IMR-90 (cell line): ENCODE measurements at regions not wholly inside any gene's neighbourhood (a gene's known extent, or its start where the extent isn't known, plus 50 kb on each side); places are given as distances from the start of the nearest gene placed in this dataset.

Experiments used
- ATAC-seq: fragments of 200-7000 bp; cut with Tn5 transposase; 2 replicates; pipeline ENCODE4 v1.9.1; 2020; ENCODE audit warnings: low read depth, mild to moderate bottlenecking, moderate library complexity
- BruUV-seq: library from RNA; stranded (reverse); fragments of 400-500 nt; replicated peaks from 2 replicates; lab custom pipeline; 2021; lab: Mats Ljungman, UMichigan
- CTCF ChIA-PET: fragments of 300-600 bp; formaldehyde crosslinking; extraction: SDS; loops from one replicate; lab custom pipeline; 2021; ENCODE audit warnings: antibody characterized with exemption; lab: Yijun Ruan, JAX
- POLR2A ChIA-PET: fragments of 300-600 bp; sonication (Branson Sonifier 250); formaldehyde crosslinking; loops from one replicate; lab custom pipeline; 2022; ENCODE audit warnings: antibody characterized with exemption; ENCODE audit not compliant: unreplicated experiment; lab: Charles Lee
- DNase-seq: peaks from one replicate; pipeline ENCODE4 v3.0.0; 2013
- H2AFZ ChIP-seq: replicated peaks from 2 replicates; pipeline ENCODE3; 2013; ENCODE audit warnings: low read length, mild to moderate bottlenecking; ENCODE audit not compliant: poor library complexity
- H2AK5ac ChIP-seq: 2 replicates; pipeline ENCODE4 v1.6.1; 2013; ENCODE audit warnings: low read depth, low read length, inconsistent platforms
- H2AK9ac ChIP-seq: replicated peaks from 2 replicates; pipeline ENCODE3; 2013; ENCODE audit warnings: mild to moderate bottlenecking, low read depth, low read length, moderate library complexity; ENCODE audit not compliant: poor library complexity
- H2BK120ac ChIP-seq: 2 replicates; pipeline ENCODE4 v1.6.1; 2013; ENCODE audit warnings: low read depth, low read length, inconsistent platforms
- H2BK15ac ChIP-seq: 3 replicates; pipeline ENCODE4 v1.6.1; 2013; ENCODE audit warnings: low read depth, low read length, inconsistent platforms
- H2BK20ac ChIP-seq: 2 replicates; pipeline ENCODE4 v1.6.1; 2013; ENCODE audit warnings: low read depth, mild to moderate bottlenecking, inconsistent platforms, low read length, moderate library complexity
- H2BK5ac ChIP-seq: 2 replicates; pipeline ENCODE4 v1.6.1; 2013; ENCODE audit warnings: mild to moderate bottlenecking, low read depth, low read length, inconsistent platforms; ENCODE audit not compliant: poor library complexity, severe bottlenecking
- H3K14ac ChIP-seq: replicated peaks from 2 replicates; pipeline ENCODE4 v1.6.1; 2013; ENCODE audit warnings: low read depth, low read length, inconsistent platforms
- H3K18ac ChIP-seq: 2 replicates; pipeline ENCODE4 v1.6.1; 2013; ENCODE audit warnings: low read depth, low read length, control low read depth
- H3K23ac ChIP-seq: 2 replicates; pipeline ENCODE4 v1.6.1; 2013; ENCODE audit warnings: low read depth, low read length, inconsistent platforms
- H3K27ac ChIP-seq: 2 replicates; pipeline ENCODE4 v1.5.1; 2013; ENCODE audit warnings: mild to moderate bottlenecking, control low read depth, low read length; ENCODE audit not compliant: insufficient read depth
- H3K27me3 ChIP-seq: 2 replicates; pipeline ENCODE4 v1.6.1; 2013; ENCODE audit warnings: low read length; ENCODE audit not compliant: control insufficient read depth, insufficient read depth
- H3K36me3 ChIP-seq: 2 replicates; pipeline ENCODE4 v1.6.1; 2013; ENCODE audit warnings: low read length, mixed read lengths; ENCODE audit not compliant: control insufficient read depth, insufficient read depth
- H3K4ac ChIP-seq: 2 replicates; pipeline ENCODE4 v1.6.1; 2013; ENCODE audit warnings: low read depth, low read length, inconsistent platforms
- H3K4me1 ChIP-seq: 2 replicates; pipeline ENCODE4 v1.6.1; 2013; ENCODE audit warnings: low read length, mixed read lengths; ENCODE audit not compliant: control insufficient read depth, insufficient read depth
- H3K4me2 ChIP-seq: 2 replicates; pipeline ENCODE4 v1.6.1; 2013; ENCODE audit warnings: low read depth, mild to moderate bottlenecking, control low read depth, low read length, moderate library complexity
- H3K4me3 ChIP-seq: 2 replicates; pipeline ENCODE4 v1.5.1; 2013; ENCODE audit warnings: low read depth, mild to moderate bottlenecking, control low read depth, low read length, moderate library complexity; ENCODE audit not compliant: insufficient read depth
- H3K56ac ChIP-seq: 2 replicates; pipeline ENCODE4 v1.6.1; 2013; ENCODE audit warnings: low read length, inconsistent platforms; ENCODE audit not compliant: insufficient read depth; ENCODE audit errors: extremely low read depth
- H3K79me1 ChIP-seq, 2 experiments: 2 replicates each; pipeline ENCODE4 v1.6.1; 2013; ENCODE audit warnings: low read length in 2 of 2, inconsistent platforms in 1 of 2, low read depth in 1 of 2
- H3K9ac ChIP-seq: 2 replicates; pipeline ENCODE4 v1.6.1; 2013; ENCODE audit warnings: low read depth, low read length, control low read depth
- H3K9me1 ChIP-seq: 2 replicates; pipeline ENCODE4 v1.6.1; 2013; ENCODE audit warnings: low read length, inconsistent platforms; ENCODE audit not compliant: insufficient read depth
- H3K9me3 ChIP-seq: 2 replicates; pipeline ENCODE4 v1.6.1; 2013; ENCODE audit warnings: low read length; ENCODE audit not compliant: control insufficient read depth, insufficient read depth
- H4K20me1 ChIP-seq: 2 replicates; pipeline ENCODE4 v1.6.1; 2013; ENCODE audit warnings: low read length, inconsistent platforms; ENCODE audit not compliant: insufficient read depth
- H4K5ac ChIP-seq: 2 replicates; pipeline ENCODE4 v1.6.1; 2013; ENCODE audit warnings: mild to moderate bottlenecking, low read depth, low read length, control low read depth
- H4K8ac ChIP-seq, 2 experiments: 2 replicates each; pipeline ENCODE4 v1.6.1; 2013; ENCODE audit warnings: low read depth in 2 of 2, low read length in 2 of 2, control low read depth in 1 of 2, inconsistent platforms in 1 of 2
- H4K91ac ChIP-seq: 2 replicates; pipeline ENCODE4 v1.6.1; 2013; ENCODE audit warnings: low read depth, low read length, inconsistent platforms; ENCODE audit not compliant: insufficient read depth
- BHLHE40 ChIP-seq: fragments of 150-350 bp; IDR thresholded peaks from 2 replicates; pipeline ENCODE4 v1.6.1; 2016; ENCODE audit warnings: mild to moderate bottlenecking, low read depth, low read length
- CEBPB ChIP-seq: IDR thresholded peaks from 2 replicates; pipeline ENCODE4 v1.6.1; 2012; ENCODE audit warnings: low read depth, low read length, improper control_type of control experiment
- MAFK ChIP-seq: IDR thresholded peaks from 2 replicates; pipeline ENCODE4 v1.6.1; 2012; ENCODE audit warnings: low read depth, low read length, improper control_type of control experiment
- MAZ ChIP-seq: IDR thresholded peaks from 2 replicates; pipeline ENCODE4 v1.6.1; 2012; ENCODE audit warnings: low read depth, mild to moderate bottlenecking, low read length, improper control_type of control experiment, moderate library complexity, borderline replicate concordance
- MXI1 ChIP-seq: IDR thresholded peaks from 2 replicates; pipeline ENCODE4 v1.6.1; 2012; ENCODE audit warnings: low read depth, mild to moderate bottlenecking, low read length, moderate library complexity, borderline replicate concordance
- POLR2A ChIP-seq: IDR thresholded peaks from 2 replicates; pipeline ENCODE4 v1.6.1; 2012; ENCODE audit warnings: mild to moderate bottlenecking, low read depth, low read length
- RCOR1 ChIP-seq: IDR thresholded peaks from 2 replicates; pipeline ENCODE4 v1.6.1; 2012; ENCODE audit warnings: mild to moderate bottlenecking, low read length, improper control_type of control experiment; ENCODE audit not compliant: insufficient replicate concordance
- SMC3 ChIP-seq: fragments of 150-350 bp; IDR thresholded peaks from 2 replicates; pipeline ENCODE4 v1.6.1; 2016; ENCODE audit warnings: low read depth, mild to moderate bottlenecking, antibody characterized with exemption, low read length, moderate library complexity
- dilution Hi-C: fragments of 300-500 bp; cut with HindIII; formaldehyde crosslinking; loops from one replicate; pipeline ENCODE4 v1.14.3; 2018; ENCODE audit warnings: low sequenced_read_pairs; ENCODE audit not compliant: unreplicated experiment
- in situ Hi-C: fragments of 300-500 bp; cut with MboI; formaldehyde crosslinking; loops from 3 replicates; pipeline ENCODE4 v1.14.3; 2019; ENCODE audit warnings: low sequenced_read_pairs, inconsistent platforms, mixed read lengths
- intact Hi-C: fragments of 100-400 bp; cut with micrococcal nuclease; formaldehyde crosslinking; loops from 2 replicates; pipeline ENCODE4 v1.10.0; 2022
- TF ChIP-seq, protein P1 (sequence below): conservative IDR thresholded peaks from 2 replicates; pipeline ENCODE4 v1.5.1; 2012; ENCODE audit warnings: mild to moderate bottlenecking, low read depth, low read length, improper control_type of control experiment

- CTCF ChIA-PET, result interaction anchor here (0.5 to 0.9 kb wide), 2 partner anchors 14 to 24 kb away, joined by 3 to 4 read pairs; no protein-coding TSS in a partner anchor
- POLR2A ChIA-PET, result no interaction called here
- Histone ChIP-seq H3K14ac (no peak overlapping the region), H4K8ac (no peak overlapping the region), H3K79me1 (no peaks in the 10 kb centered on the region), H2AK5ac (no peak overlapping the region), H2BK20ac (no peak overlapping the region), H3K9me1 (no peaks in the 10 kb centered on the region), H3K23ac (no peak overlapping the region), H3K27ac (no peak overlapping the region), H3K18ac (no peak overlapping the region), H3K4me3 (no peak overlapping the region), H3K36me3 (no peaks in the 10 kb centered on the region), H4K20me1 (no peaks in the 10 kb centered on the region), H3K4ac (no peak overlapping the region), H3K9ac (no peak overlapping the region), H3K9me3 (no peaks in the 10 kb centered on the region), H2AK9ac (no peak overlapping the region), H2BK120ac (no peak overlapping the region), H3K4me1 (no peaks in the 10 kb centered on the region), H4K5ac (no peak overlapping the region), H2BK5ac (no peak overlapping the region), H2AFZ (no peak overlapping the region), H4K91ac (no peak overlapping the region), H3K27me3 (no peaks in the 10 kb centered on the region), H3K56ac (no peak overlapping the region), H3K4me2 (no peak overlapping the region), H2BK15ac (no peak overlapping the region)
- no peak for TF ChIP-seq MXI1
- no peak for TF ChIP-seq CEBPB
- TF ChIP-seq, protein P1, sequence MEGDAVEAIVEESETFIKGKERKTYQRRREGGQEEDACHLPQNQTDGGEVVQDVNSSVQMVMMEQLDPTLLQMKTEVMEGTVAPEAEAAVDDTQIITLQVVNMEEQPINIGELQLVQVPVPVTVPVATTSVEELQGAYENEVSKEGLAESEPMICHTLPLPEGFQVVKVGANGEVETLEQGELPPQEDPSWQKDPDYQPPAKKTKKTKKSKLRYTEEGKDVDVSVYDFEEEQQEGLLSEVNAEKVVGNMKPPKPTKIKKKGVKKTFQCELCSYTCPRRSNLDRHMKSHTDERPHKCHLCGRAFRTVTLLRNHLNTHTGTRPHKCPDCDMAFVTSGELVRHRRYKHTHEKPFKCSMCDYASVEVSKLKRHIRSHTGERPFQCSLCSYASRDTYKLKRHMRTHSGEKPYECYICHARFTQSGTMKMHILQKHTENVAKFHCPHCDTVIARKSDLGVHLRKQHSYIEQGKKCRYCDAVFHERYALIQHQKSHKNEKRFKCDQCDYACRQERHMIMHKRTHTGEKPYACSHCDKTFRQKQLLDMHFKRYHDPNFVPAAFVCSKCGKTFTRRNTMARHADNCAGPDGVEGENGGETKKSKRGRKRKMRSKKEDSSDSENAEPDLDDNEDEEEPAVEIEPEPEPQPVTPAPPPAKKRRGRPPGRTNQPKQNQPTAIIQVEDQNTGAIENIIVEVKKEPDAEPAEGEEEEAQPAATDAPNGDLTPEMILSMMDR, result no peak
- no peak for TF ChIP-seq MAZ
- TF ChIP-seq BHLHE40, result no peak
- TF ChIP-seq POLR2A, result no peak
- no peak for TF ChIP-seq MAFK
- no peak for TF ChIP-seq SMC3
- TF ChIP-seq RCOR1, result no peak
- dilution Hi-C loops (no loop called here), in situ Hi-C loops (no loop called here), intact Hi-C loops (no loop called here)
- DNase-seq (no peak), ATAC-seq (no peak)
- BruUV-seq, result no TSS peak
Observed at GRCh38 chr11:23674866-23675265, 814.6 kb upstream of the CCDC179 start.
